ENCODE measurements at regions not wholly inside any gene's neighbourhood (a gene's known extent, or its start where the extent isn't known, plus 50 kb on each side); places are given as distances from the start of the nearest gene placed in this dataset.

GRCh38 chr13:86383561-86383960, 584.3 kb upstream of the SLITRK6 start:
- H3K36me3 Mint-ChIP-seq (ENCODE audit: low read depth) = no peaks in the 10 kb centered on the region
- no peak overlapping the region for H3K27ac Mint-ChIP-seq
- H3K9me3 Mint-ChIP-seq = peaks cover 16% of the 10 kb centered on the region
- no peaks in the 10 kb centered on the region for H3K4me1 Mint-ChIP-seq (ENCODE audit: low read depth)
- H3K4me3 Mint-ChIP-seq = no peak overlapping the region
- no peak for DNase-seq
- no peaks in the 10 kb centered on the region for H3K27me3 Mint-ChIP-seq (ENCODE audit: insufficient read depth)
- TF ChIP-seq CTCF (IDR thresholded peaks at IDR 0.05) = no peak

- Mint-ChIP-seq H3K4me1 (ENCODE audit: low read depth) (no peaks in the 10 kb centered on the region), H3K36me3 (ENCODE audit: low read depth) (no peaks in the 10 kb centered on the region), H3K9me3 (peaks cover 9% of the 10 kb centered on the region; the same call in 1 of the 2 replicates), H3K4me3 (no peak overlapping the region), H3K27me3 (ENCODE audit: insufficient read depth) (no peaks in the 10 kb centered on the region), H3K27ac (no peak overlapping the region)
- no peak for TF ChIP-seq CTCF (IDR thresholded peaks at IDR 0.05)
- DNase-seq = no peak
These were observed 598.4 kb upstream of the SLITRK6 start for GRCh38 chr13:86397635-86398034.

- Mint-ChIP-seq H3K4me1 (ENCODE audit: low read depth) (no peaks in the 10 kb centered on the region), H3K4me3 (no peak overlapping the region), H3K9me3 (peaks cover 13% of the 10 kb centered on the region), H3K27ac (no peak overlapping the region), H3K27me3 (ENCODE audit: insufficient read depth) (no peaks in the 10 kb centered on the region), H3K36me3 (ENCODE audit: low read depth) (no peaks in the 10 kb centered on the region)
- no peak for DNase-seq
- no peak for TF ChIP-seq CTCF (IDR thresholded peaks at IDR 0.05)
These were observed 600.4 kb upstream of the SLITRK6 start for GRCh38 chr13:86399572-86399971.

GRCh38 chr13:86402500-86402899, 603.3 kb upstream of the SLITRK6 start:
- peaks cover 11% of the 10 kb centered on the region for H3K9me3 Mint-ChIP-seq
- no peak overlapping the region for H3K4me3 Mint-ChIP-seq
- no peak for DNase-seq
- H3K27ac Mint-ChIP-seq = no peak overlapping the region
- TF ChIP-seq CTCF (IDR thresholded peaks at IDR 0.05) = no peak
- H3K36me3 Mint-ChIP-seq (ENCODE audit: low read depth) = no peaks in the 10 kb centered on the region
- H3K27me3 Mint-ChIP-seq (ENCODE audit: insufficient read depth) = no peaks in the 10 kb centered on the region
- H3K4me1 Mint-ChIP-seq (ENCODE audit: low read depth) = no peaks in the 10 kb centered on the region

- no peak for TF ChIP-seq CTCF (IDR thresholded peaks at IDR 0.05)
- Mint-ChIP-seq H3K4me3 (no peak overlapping the region), H3K9me3 (peaks cover 10% of the 10 kb centered on the region), H3K27ac (no peak overlapping the region), H3K27me3 (ENCODE audit: insufficient read depth) (no peaks in the 10 kb centered on the region), H3K4me1 (ENCODE audit: low read depth) (no peaks in the 10 kb centered on the region), H3K36me3 (ENCODE audit: low read depth) (no peaks in the 10 kb centered on the region)
- no peak for DNase-seq
These were observed 604.0 kb upstream of the SLITRK6 start for GRCh38 chr13:86403181-86403580.
